K562 (cell line): ENCODE measurements at regions not wholly inside any gene's neighbourhood (a gene's known extent, or its start where the extent isn't known, plus 50 kb on each side); places are given as distances from the start of the nearest gene placed in this dataset.

Experiments used
- ATAC-seq: fragments of 200-7000 bp; cut with Tn5 transposase; 3 replicates; pipeline ENCODE4 v1.9.1; 2020; ENCODE audit warnings: moderate library complexity
- BruUV-seq: library from RNA; stranded (reverse); fragments of 400-500 nt; replicated peaks from 2 replicates; lab custom pipeline; 2021; lab: Mats Ljungman, UMichigan
- CTCF ChIA-PET: fragments of 300-600 bp; formaldehyde crosslinking; extraction: SDS; loops from one replicate; lab custom pipeline; 2021; ENCODE audit warnings: low intra/inter-chr PET ratio; lab: Yijun Ruan, JAX
- POLR2A ChIA-PET: fragments of 300-600, 350-650 bp; sonication (Branson Sonifier 250); formaldehyde crosslinking; extraction: SDS; loops from one replicate; lab custom pipeline; 2021; ENCODE audit warnings: antibody characterized with exemption, inconsistent platforms; lab: Yijun Ruan, JAX
- DNase-seq, 4 experiments: peaks; one replicate each; pipeline versions ENCODE4 v3.0.0 to v3.0.0-alpha.2; 2011 to 2018; ENCODE audit warnings: low spot score in 3 of 4, mixed read lengths in 3 of 4; ENCODE audit errors: extremely low read depth in 1 of 4
- FAIRE-seq: peaks from 2 replicates; lab custom pipeline; 2011; peaks lifted over from hg19 to GRCh38; lab: Jason Lieb, UNC
- H2AFZ ChIP-seq: 2 replicates; pipeline ENCODE4 v1.6.0; 2011; ENCODE audit warnings: low read depth, low read length, control low read depth, inconsistent platforms
- H3K27ac ChIP-seq: fragments of 200-600 bp; 3 replicates; pipeline ENCODE4 v1.8.0; 2011; ENCODE audit warnings: low read depth, mild to moderate bottlenecking, control low read depth, inconsistent platforms, low read length, moderate library complexity, mixed read lengths; ENCODE audit errors: extremely low read depth
- H3K27me3 ChIP-seq, 2 experiments: fragments of 300-600 bp in 1 of 2; 2 replicates in 1 of 2; 3 replicates in 1 of 2; pipeline versions ENCODE4 v1.6.0 to v1.8.0; 2011; ENCODE audit warnings: inconsistent platforms in 2 of 2, low read length in 2 of 2, mild to moderate bottlenecking in 1 of 2, mixed read lengths in 1 of 2, moderate library complexity in 1 of 2; ENCODE audit not compliant: control insufficient read depth in 2 of 2, insufficient read depth in 2 of 2
- H3K36me3 ChIP-seq: fragments of 300-600 bp; 3 replicates; pipeline ENCODE4 v1.8.0; 2011; ENCODE audit warnings: mild to moderate bottlenecking, low read length, inconsistent platforms; ENCODE audit not compliant: control insufficient read depth, insufficient read depth
- H3K4me1 ChIP-seq, 2 experiments: fragments of 200-600 bp in 1 of 2; replicated peaks in 1 of 2; 2 replicates in 1 of 2; 3 replicates in 1 of 2; pipeline versions ENCODE4 v1.5.1 to v1.8.0; 2011; ENCODE audit warnings: inconsistent platforms in 2 of 2, low read length in 2 of 2, mild to moderate bottlenecking in 1 of 2, mixed read lengths in 1 of 2, moderate library complexity in 1 of 2; ENCODE audit not compliant: control insufficient read depth in 2 of 2, insufficient read depth in 2 of 2
- H3K4me2 ChIP-seq: 2 replicates; pipeline ENCODE4 v1.6.1; 2011; ENCODE audit warnings: low read length, control low read depth, inconsistent platforms, mixed read lengths; ENCODE audit not compliant: insufficient read depth
- H3K4me3 ChIP-seq: fragments of 200-600 bp; sonication (generic), shearing (Covaris generic); 2 replicates; pipeline ENCODE4 v1.5.1; 2016; ENCODE audit warnings: control low read depth, inconsistent platforms
- H3K79me2 ChIP-seq: fragments of 200-600 bp; 3 replicates; pipeline ENCODE4 v1.8.0; 2011; ENCODE audit warnings: low read length, inconsistent platforms; ENCODE audit not compliant: control insufficient read depth, insufficient read depth
- H3K9ac ChIP-seq, 2 experiments: 2 replicates each; pipeline versions ENCODE4 v1.6.0 to v1.6.1; 2011; ENCODE audit warnings: low read depth in 2 of 2, low read length in 2 of 2, control low read depth in 1 of 2, inconsistent platforms in 1 of 2, mild to moderate bottlenecking in 1 of 2, mixed read lengths in 1 of 2; ENCODE audit not compliant: insufficient read depth in 1 of 2
- H3K9me1 ChIP-seq: one replicate; pipeline ENCODE4 v1.6.0; 2011; ENCODE audit warnings: inconsistent platforms, mild to moderate bottlenecking, low read length, moderate library complexity; ENCODE audit not compliant: control insufficient read depth, insufficient read depth
- H3K9me3 ChIP-seq: replicated peaks from 2 replicates; pipeline ENCODE4 v1.5.1; 2011; ENCODE audit warnings: low read depth, low read length, inconsistent platforms; ENCODE audit not compliant: control insufficient read depth, insufficient read depth
- H4K20me1 ChIP-seq: replicated peaks from 2 replicates; pipeline ENCODE4 v1.6.1; 2011; ENCODE audit warnings: low read length, inconsistent platforms, mixed read lengths; ENCODE audit not compliant: control insufficient read depth, insufficient read depth
- FOXA3 ChIP-seq, 2 experiments: fragments of 450-650 bp in 1 of 2; sonication (generic) in 1 of 2; formaldehyde crosslinking; IDR thresholded peaks in 1 of 2; conservative IDR thresholded peaks in 1 of 2; 2 replicates each; pipeline versions ENCODE4 v1.4.0 to v1.8.0; 2020 to 2022; ENCODE audit warnings: mild to moderate bottlenecking in 2 of 2, missing genetic modification reagents in 1 of 2
- KAT8 ChIP-seq: fragments of 450-650 bp; IDR thresholded peaks from 2 replicates; pipeline ENCODE4 v1.6.1; 2016; ENCODE audit warnings: low read depth, mild to moderate bottlenecking
- MEF2A ChIP-seq: IDR thresholded peaks from 2 replicates; pipeline ENCODE4 v1.6.1; 2011; ENCODE audit warnings: low read depth, mild to moderate bottlenecking, low read length, moderate library complexity; ENCODE audit not compliant: control insufficient read depth
- MTF1 ChIP-seq: fragments of 250-450 bp; sonication (Bioruptor Pico); IDR thresholded peaks from 2 replicates; pipeline ENCODE4 v1.9.0; 2021; ENCODE audit warnings: moderate library complexity, mild to moderate bottlenecking, inconsistent platforms, borderline replicate concordance
- NFRKB ChIP-seq: fragments of 450-650 bp; IDR thresholded peaks from 2 replicates; pipeline ENCODE4 v1.6.1; 2016; ENCODE audit warnings: low read depth
- PHB ChIP-seq: fragments of 250-450 bp; sonication (Bioruptor Pico); IDR thresholded peaks from 2 replicates; pipeline ENCODE4 v1.5.0; 2021
- POLR2G ChIP-seq: fragments of 200-400 bp; formaldehyde crosslinking; IDR thresholded peaks from 2 replicates; pipeline ENCODE4 v1.6.1; 2017; ENCODE audit warnings: low read depth, mild to moderate bottlenecking, antibody characterized with exemption, low read length, moderate library complexity
- RBBP5 ChIP-seq: fragments of 200-600 bp; sonication (generic); IDR thresholded peaks from 2 replicates; pipeline ENCODE4 v1.6.1; 2012; ENCODE audit warnings: borderline replicate concordance, mild to moderate bottlenecking, low read length, control low read depth, inconsistent platforms; ENCODE audit not compliant: insufficient read depth, poor library complexity, severe bottlenecking
- RFX5 ChIP-seq: IDR thresholded peaks from 2 replicates; pipeline ENCODE4 v1.6.1; 2011; ENCODE audit warnings: low read depth, mild to moderate bottlenecking, improper control_type of control experiment, low read length
- TCFL5 ChIP-seq: fragments of 250-450 bp; sonication (Bioruptor Pico); conservative IDR thresholded peaks from 2 replicates; pipeline ENCODE4 v1.6.1; 2021; ENCODE audit warnings: mild to moderate bottlenecking, moderate library complexity, matching md5 sums
- TEAD1 ChIP-seq, 2 experiments: fragments of 450-650 bp in 1 of 2; sonication (generic) in 1 of 2; formaldehyde crosslinking; IDR thresholded peaks; 2 replicates each; pipeline versions ENCODE4 v1.4.0 to v1.8.0; 2020 to 2022; ENCODE audit warnings: mild to moderate bottlenecking in 2 of 2, missing genetic modification reagents in 1 of 2
- TSC22D4 ChIP-seq: fragments of 450-650 bp; IDR thresholded peaks from 2 replicates; pipeline ENCODE4 v1.6.1; 2016; ENCODE audit warnings: missing genetic modification characterization, missing biosample characterization, control low read depth
- U2AF1 ChIP-seq: fragments of 200-400 bp; formaldehyde crosslinking; optimal IDR thresholded peaks from 2 replicates; pipeline ENCODE3; 2017; ENCODE audit warnings: mild to moderate bottlenecking, low read depth, low read length, moderate library complexity
- ZBTB7A ChIP-seq: IDR thresholded peaks from 2 replicates; pipeline ENCODE4 v1.6.1; 2011; ENCODE audit warnings: low read depth, mild to moderate bottlenecking, low read length, moderate library complexity, borderline replicate concordance; ENCODE audit not compliant: control insufficient read depth
- ZNF695 ChIP-seq: fragments of 450-650 bp; formaldehyde crosslinking; IDR thresholded peaks from 2 replicates; pipeline ENCODE4 v1.4.0; 2020; ENCODE audit warnings: mild to moderate bottlenecking, moderate library complexity
- WGBS: fragments of 100-300 bp; shearing (Covaris generic); methylation state at CpG from one replicate; pipeline ENCODE4 v1.1.6; 2016; ENCODE audit warnings: low coverage, mixed read lengths; ENCODE audit not compliant: insufficient coverage; ENCODE audit errors: missing lambda C conversion rate; 5-methylcytosine and 5-hydroxymethylcytosine counted together
- in situ Hi-C: fragments of 300-500 bp; cut with MboI; formaldehyde crosslinking; loops from 4 replicates; pipeline ENCODE4 v1.15.0; 2018; ENCODE audit warnings: inconsistent platforms, mixed read lengths
- intact Hi-C: fragments of 100-400 bp; cut with micrococcal nuclease; formaldehyde crosslinking; loops from 2 replicates; pipeline ENCODE4 v1.14.2; 2022
- TF ChIP-seq, protein P1 (sequence below): fragments of 250-450 bp; sonication (Bioruptor Pico); IDR thresholded peaks from 2 replicates; pipeline ENCODE4 v1.5.0; 2021; ENCODE audit warnings: mild to moderate bottlenecking, moderate library complexity
- TF ChIP-seq, protein P2 (sequence below): fragments of 250-450 bp; sonication (Bioruptor Pico); IDR thresholded peaks from 2 replicates; pipeline ENCODE4 v1.5.0; 2020; ENCODE audit warnings: mild to moderate bottlenecking

GRCh38 chr18:29660777-29661176, 1381.8 kb downstream of the DSC3 start (continued):
- no peak for TF ChIP-seq TEAD1 (CRISPR knock-in tag; IDR thresholded peaks at IDR 0.05)

GRCh38 chr18:29653671-29654215, 1388.8 kb downstream of the DSC3 start:
- Histone ChIP-seq H3K4me1 (no peaks in the 10 kb centered on the region), H3K9ac (no peak overlapping the region), H3K4me2 (no peak overlapping the region), H3K9me1 (no peaks in the 10 kb centered on the region), H2AFZ (no peak overlapping the region), H3K79me2 (no peaks in the 10 kb centered on the region), H3K9me3 (no peaks in the 10 kb centered on the region), H3K27ac (no peak overlapping the region), H3K4me3 (no peak overlapping the region), H3K36me3 (no peaks in the 10 kb centered on the region), H3K27me3 (no peaks in the 10 kb centered on the region), H4K20me1 (no peaks in the 10 kb centered on the region)
- no peak for ATAC-seq
- DNase-seq: no peak
- POLR2A ChIA-PET: no interaction called here
- no peak for TF ChIP-seq KAT8
- no peak for TF ChIP-seq FOXA3 (CRISPR knock-in tag; conservative IDR thresholded peaks at IDR 0.05 in 1 of 2, IDR thresholded peaks at IDR 0.05 in 1 of 2)
- no peak for TF ChIP-seq TCFL5
- TF ChIP-seq RBBP5: no peak
- TF ChIP-seq POLR2G: no peak
- no peak for TF ChIP-seq PHB (CRISPR knock-in tag)
- TF ChIP-seq RFX5: no peak
- TF ChIP-seq U2AF1: no peak
- TF ChIP-seq MEF2A: no peak
- TF ChIP-seq NFRKB: no peak
- TF ChIP-seq ZBTB7A: no peak
- TF ChIP-seq ZNF695 (CRISPR knock-in tag): no peak
- TF ChIP-seq MTF1 (CRISPR knock-in tag): no peak
- TF ChIP-seq, protein P1, sequence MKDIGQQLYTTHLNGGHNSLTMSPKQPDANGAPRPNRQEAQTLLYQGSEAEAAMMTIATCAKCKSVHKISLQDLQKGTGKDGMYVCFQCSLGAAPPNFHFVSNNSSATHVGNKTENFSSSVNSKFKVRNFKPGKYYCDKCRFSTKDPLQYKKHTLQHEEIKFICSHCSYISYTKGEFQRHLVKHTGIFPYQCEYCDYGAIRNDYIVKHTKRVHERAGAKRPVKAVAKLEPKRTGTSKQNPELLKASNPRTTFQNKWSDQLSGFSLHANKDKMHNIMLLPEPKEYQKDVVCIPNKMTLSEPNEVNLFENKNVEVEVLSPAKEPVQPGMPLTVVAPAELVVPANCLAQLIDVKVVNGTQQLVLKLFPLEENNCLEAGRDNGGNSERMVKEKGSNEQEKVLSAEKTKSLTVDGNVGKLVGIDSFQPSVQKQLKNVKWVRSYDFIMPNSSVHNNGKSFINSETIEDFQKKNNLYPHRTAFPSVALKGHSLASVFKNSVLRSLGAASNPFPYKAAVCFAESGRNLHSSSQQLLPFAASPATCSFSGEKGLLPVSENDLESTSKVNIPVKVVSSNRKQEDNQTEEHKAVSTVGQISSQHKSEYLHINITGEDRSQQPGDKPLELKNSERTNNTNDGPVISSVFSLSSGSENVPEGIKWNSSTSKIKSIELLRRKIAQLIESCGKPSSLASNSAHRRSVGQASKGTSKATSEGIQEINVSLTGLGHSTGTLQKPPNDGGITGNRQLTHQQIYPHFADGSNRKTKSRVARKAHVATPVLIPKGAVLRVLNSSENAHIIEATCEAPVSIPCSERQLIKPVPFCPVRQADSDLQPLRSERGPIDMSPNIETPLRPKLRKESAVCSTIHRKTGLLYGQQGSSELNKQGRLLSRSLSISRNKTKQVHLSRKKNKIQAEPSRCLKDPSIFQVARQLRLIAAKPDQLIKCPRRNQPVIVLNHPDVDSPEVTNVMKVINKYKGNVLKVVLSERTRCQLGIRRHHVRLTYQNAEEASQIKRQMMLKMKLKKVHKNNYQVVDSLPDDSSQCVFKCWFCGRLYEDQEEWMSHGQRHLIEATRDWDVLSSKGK (CRISPR knock-in tag): no peak
- no peak for TF ChIP-seq TEAD1 (CRISPR knock-in tag; IDR thresholded peaks at IDR 0.05)
- TF ChIP-seq TSC22D4 (tag): no peak
- TF ChIP-seq, protein P2, sequence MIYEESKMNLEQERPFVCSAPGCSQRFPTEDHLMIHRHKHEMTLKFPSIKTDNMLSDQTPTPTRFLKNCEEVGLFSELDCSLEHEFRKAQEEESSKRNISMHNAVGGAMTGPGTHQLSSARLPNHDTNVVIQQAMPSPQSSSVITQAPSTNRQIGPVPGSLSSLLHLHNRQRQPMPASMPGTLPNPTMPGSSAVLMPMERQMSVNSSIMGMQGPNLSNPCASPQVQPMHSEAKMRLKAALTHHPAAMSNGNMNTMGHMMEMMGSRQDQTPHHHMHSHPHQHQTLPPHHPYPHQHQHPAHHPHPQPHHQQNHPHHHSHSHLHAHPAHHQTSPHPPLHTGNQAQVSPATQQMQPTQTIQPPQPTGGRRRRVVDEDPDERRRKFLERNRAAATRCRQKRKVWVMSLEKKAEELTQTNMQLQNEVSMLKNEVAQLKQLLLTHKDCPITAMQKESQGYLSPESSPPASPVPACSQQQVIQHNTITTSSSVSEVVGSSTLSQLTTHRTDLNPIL (CRISPR knock-in tag): no peak
- no peak for FAIRE-seq
- BruUV-seq: no TSS peak
- in situ Hi-C loops (no loop called here), intact Hi-C loops (no loop called here)
- 0% methylated on average over 2 of the region's 2 CpGs for WGBS
- CTCF ChIA-PET: no interaction called here
